ENCODE measurements at regions not wholly inside any gene's neighbourhood (a gene's known extent, or its start where the extent isn't known, plus 50 kb on each side); places are given as distances from the start of the nearest gene placed in this dataset.
"Not testable (repeated sequence)": the region's sequence is repeated elsewhere in the genome, so short reads cannot be mapped to it uniquely, and the experiment has no call there.

GRCh38 chr16:5791011-5791657 lies 693.5 kb upstream of the EEF2KMT start:
- DNase-seq = no peak

DNA sequence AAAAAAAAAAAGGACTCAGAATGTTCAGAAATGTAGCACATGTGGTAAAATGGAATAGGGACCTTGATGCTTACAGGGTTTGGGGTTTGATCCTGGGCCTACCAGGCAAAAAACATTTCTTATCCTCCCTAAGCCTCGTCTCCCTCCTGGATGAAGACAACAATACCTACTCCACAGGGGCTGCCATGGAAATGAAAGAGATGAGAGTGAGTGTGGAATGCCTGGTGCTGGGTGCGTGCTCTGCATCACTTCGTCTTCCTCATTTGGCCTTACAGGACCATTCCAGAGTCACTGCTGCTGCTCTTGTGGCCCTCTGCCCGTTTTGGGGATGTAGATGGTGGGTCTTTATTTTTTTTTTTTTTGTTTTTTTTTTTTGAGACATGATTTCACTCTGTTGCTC lies 692.9 kb upstream of the EEF2KMT start:
- DNase-seq = no peak

GRCh38 chr16:5789033-5789432 lies 691.4 kb upstream of the EEF2KMT start:
- DNase-seq = no peak

DNA sequence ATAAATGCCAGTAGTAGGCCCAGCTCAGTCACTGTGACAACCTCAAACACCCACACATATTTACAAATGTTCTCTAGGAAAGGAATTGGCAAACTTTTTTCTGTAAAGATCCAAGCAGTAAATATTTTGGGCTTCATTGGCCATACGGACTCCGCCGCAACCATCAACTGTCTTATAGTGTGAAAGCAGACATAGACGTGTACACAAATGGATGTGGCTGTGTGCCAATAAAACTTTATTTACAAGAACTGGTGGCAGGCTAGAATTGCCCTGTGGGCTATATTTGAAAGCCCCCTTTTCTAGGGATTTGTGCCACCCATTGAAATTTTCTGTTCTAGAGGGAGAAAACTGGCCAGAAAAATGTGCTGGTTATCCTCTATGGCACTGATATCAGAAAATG lies 683.8 kb upstream of the EEF2KMT start:
- DNase-seq = no peak

DNA sequence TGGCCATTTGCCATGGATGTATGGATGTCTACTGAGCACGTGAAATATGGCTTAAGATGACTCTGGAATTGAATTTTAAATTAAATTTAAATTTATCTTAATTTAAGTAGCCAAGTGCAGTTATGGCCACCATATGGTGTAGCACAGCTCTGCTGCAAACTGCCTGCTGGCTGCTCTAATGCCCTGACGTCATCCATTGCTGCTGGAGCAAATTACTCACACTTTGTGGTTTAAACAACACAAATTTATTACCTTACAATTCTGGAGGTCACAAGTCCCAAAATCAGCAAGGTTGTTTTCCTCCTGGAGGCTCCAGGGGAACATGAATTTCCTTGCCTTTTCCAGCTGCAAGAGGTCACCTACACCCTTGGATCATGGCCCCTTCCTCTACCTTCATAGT lies 679.3 kb upstream of the EEF2KMT start:
- no peak for DNase-seq

DNA sequence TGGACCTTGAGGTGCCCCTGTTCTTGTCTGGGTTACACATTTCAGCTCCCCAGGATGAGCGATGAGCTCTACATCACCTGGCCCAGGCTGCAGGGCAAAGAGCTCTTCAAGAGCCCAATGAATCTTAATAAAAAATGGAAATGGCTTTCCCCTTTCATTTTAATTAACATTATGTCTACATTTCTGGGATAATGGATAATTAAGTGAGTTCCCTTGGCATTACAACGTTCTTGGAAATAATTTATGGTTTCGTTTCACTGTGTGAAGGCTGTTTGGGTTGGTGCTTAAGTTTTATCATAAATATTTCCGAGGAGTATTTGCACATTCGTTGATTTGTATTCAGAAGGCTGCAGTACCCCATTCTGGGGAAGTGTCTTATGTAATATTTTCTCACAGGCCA lies 678.3 kb upstream of the EEF2KMT start:
- DNase-seq = no peak

- DNase-seq = no peak
These were observed 672.5 kb upstream of the EEF2KMT start for GRCh38 chr16:5770118-5770517.

GRCh38 chr16:5769513-5769912 lies 671.9 kb upstream of the EEF2KMT start:
- no peak for DNase-seq

DNA sequence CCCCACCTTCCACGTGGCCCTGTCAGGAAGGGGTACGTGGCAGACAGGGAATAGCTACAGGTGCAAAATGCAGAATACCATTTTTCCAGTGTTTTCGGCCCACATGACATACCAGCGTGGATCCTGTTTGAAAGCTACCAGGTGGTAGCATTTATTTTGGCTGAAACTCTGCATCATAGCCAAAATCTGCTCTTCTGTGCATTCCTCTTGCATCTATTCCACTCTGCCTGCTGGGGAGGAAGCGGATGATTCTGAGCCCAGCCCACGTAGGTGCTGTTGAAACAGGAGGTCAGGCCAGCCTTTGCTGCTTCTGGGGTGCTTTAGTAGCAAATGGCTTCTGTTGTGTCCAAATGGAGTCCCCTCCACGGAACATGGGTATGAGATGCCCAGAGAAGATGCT lies 670.9 kb upstream of the EEF2KMT start:
- no peak for DNase-seq

GRCh38 chr16:5763176-5763575 lies 665.6 kb upstream of the EEF2KMT start:
- no peak for DNase-seq

DNA sequence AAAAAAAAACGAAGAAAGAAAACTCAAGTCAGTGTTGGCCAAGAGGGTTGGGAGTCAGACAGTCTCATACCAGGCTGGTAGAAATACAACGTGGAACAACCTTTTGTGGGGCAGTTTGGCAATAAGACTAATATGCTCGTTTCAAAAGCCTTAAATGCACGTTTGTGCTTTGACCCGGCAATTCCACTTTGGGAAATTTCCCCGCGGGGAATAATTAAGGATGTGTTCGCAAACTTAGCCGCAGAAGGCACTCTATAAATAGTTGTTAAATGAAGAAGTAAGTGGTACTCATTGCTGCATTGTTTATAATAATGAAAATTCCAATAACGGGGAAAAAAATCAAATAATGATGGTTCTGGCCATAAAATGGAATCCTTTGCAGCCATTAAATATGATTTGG lies 664.8 kb upstream of the EEF2KMT start:
- no peak for DNase-seq

DNA sequence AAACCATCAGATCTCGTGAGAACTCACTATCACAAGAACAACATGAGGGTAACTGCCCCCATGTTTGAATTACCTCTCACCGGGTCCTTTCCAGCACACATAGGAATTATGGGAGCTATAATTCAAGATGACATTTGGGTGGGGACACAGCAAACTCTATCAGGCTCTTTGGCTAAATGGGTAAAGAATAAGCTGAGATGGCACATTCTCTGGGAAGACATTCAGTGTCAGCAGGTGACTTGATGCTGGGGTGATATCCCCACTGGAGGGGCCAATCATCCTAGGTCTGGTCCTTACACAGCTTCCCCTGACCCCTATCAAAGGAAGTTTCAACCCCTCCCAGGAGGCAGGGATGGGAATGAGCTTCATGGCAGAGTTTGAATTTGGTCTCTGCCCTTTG lies 664.0 kb upstream of the EEF2KMT start:
- DNase-seq = no peak

GRCh38 chr16:5758281-5758680 lies 660.7 kb upstream of the EEF2KMT start:
- DNase-seq = no peak

GRCh38 chr16:5756969-5757368 lies 659.4 kb upstream of the EEF2KMT start:
- DNase-seq = no peak

DNA sequence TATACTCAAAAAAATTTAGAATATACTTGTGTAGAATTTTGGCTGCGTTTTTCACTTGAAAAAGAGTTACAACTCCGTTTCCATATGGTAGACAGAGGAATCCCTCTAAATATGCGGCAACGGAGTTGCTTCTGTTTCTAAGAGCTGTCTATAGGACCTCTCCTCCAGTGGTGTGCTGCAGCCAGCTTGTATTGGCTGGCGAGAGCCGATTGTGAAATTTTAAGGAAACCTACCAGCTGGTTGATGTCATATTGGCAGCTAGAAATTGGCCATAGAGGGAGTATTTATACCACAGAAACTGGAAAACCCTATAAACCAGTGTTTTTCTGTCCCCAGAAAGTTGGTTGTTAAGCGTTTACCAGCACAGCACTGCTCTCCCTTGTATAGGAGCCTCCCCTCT lies 655.8 kb upstream of the EEF2KMT start:
- DNase-seq = no peak

- no peak for DNase-seq
These were observed 653.6 kb upstream of the EEF2KMT start for GRCh38 chr16:5751216-5751615.

- not testable (repeated sequence) for DNase-seq
These were observed 652.8 kb upstream of the EEF2KMT start for GRCh38 chr16:5750439-5750838.

DNA sequence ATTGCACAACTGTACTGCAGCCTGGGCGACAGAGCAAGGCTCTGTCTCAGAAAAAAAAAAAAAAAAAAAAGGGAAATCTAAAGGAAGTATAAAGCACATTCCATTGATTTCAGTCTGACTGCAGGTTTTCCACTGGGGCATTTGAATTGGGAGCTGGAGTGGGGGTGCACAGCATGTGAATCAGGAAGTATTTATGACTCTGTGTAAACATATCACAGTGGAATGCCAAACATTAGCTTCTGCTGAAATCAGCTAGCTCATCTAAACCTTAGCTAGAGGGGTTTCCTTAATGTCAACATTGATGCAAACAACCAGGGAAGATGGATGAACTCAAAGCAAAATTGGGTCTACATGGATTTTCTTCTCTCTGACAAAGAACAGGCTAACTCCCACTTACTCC lies 641.0 kb upstream of the EEF2KMT start:
- DNase-seq = no peak

DNA sequence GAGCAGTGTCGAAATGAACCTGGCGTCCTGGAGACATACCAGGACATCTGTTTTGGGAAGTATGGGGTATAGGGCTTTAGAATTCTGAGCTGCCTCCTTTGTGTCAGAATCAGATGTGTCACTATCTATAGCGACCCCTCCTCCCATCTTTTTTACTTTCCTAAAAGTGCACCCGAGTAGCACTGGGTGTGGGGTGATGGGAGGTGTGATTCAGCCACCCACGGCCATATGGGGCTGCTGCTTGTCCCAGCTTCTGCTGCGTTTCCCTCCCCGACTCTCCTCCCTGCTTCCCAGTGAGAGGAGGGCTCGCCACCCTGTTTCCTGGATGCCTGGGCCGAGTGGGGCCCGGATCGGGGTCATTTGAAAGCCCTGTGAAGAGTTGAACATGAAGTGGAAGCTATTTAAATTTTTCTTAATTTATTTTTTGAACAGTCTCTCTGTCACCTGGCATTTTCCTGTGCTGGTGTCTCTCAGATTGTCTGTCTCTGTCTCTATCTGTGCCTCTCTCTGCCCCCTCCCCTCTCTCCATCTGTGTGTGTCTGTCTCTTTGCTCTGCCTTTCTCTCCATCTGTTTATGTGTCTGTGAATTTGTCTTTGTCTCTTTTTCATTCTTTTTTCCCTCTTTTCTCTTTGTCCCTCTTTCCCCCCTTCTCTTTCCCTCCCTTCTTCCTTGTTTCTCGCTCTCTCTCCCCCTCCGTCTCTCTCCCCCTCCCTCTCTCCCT lies 638.8 kb upstream of the EEF2KMT start:
- no peak for DNase-seq

GRCh38 chr16:5735444-5735843 lies 637.8 kb upstream of the EEF2KMT start:
- no peak for DNase-seq

DNA sequence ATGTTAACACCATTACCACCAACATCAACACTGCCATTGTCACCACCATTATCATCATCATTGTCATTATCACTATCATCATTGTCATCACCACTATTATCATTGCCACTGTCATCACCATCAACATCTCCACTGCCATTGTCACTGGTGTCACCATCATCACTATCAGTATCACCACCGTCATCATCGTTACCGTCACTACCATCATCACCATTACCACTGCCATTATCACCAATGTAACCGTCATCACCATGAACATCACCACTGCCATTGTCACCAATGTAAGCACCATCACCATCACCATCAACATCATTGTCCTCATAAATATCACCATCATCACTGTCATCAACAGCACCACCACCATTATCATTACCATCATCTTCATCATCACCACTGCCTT lies 633.2 kb upstream of the EEF2KMT start:
- no peak for DNase-seq

DNA sequence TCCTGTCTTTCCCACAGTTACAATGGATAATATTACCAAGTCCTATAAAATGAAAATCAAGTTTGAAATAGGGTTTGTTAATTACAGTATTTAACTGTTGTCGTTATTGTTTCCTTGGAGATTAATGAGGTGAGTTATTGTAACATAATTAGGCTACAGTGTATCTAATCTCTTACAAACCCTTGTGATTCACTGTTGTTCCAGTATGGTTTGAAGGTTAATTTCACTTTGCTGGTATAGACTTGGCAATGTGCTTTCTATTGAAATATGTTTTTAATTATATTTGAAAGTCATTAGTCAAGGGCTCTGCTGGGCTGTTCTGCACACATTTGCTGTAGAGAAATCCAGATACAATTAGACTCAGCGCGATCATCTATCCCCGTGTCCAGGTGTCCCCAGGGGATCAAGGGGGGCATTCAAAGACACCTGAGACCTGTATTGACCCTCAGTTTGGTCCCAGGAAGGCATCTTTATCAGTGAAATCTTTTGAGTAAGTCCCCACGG lies 624.6 kb upstream of the EEF2KMT start:
- DNase-seq = no peak

GRCh38 chr16:5715155-5715554 lies 617.6 kb upstream of the EEF2KMT start:
- no peak for DNase-seq

- DNase-seq = no peak
These were observed 612.3 kb upstream of the EEF2KMT start for GRCh38 chr16:5709889-5710288.

DNA sequence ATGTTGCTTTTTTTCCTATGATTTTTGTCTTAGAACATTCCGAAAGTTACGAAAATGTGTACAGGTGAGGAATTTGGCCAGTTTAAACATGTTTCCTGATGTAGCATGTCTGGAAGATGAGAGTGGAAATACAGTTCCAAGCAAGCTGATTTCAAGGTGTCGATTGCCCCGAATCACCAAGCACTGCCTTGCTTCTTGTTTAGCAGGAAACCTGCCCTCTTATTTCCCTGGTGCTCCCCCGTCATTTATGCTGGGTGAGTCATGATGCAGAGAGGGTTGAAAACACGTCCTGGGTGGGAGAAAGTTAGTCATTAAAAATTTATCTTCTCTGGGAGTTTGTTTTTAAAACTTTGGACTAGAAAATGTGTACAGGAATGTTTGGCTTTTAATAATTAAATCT lies 608.6 kb upstream of the EEF2KMT start:
- no peak for DNase-seq

Data from activated CD4-positive, alpha-beta T cell treated with anti-CD3 and anti-CD28 coated beads, Interleukin-2, amount 50 U/mL, for 4 hours (primary cell).